K562 (cell line): ENCODE measurements at regions not wholly inside any gene's neighbourhood (a gene's known extent, or its start where the extent isn't known, plus 50 kb on each side); places are given as distances from the start of the nearest gene placed in this dataset.

Experiments
- HDAC2 ChIP-seq: fragments of 450-650 bp; IDR thresholded peaks from 2 replicates; pipeline ENCODE4 v1.6.1; 2016; ENCODE audit warnings: mild to moderate bottlenecking
- RB1 ChIP-seq: fragments of 450-650 bp; IDR thresholded peaks from 2 replicates; pipeline ENCODE4 v1.6.1; 2017; ENCODE audit warnings: low read depth, mild to moderate bottlenecking
- TF ChIP-seq, protein P1 (sequence below): fragments of 250-450 bp; sonication (Bioruptor Pico); IDR thresholded peaks from 2 replicates; pipeline ENCODE4 v1.8.0; 2022; ENCODE audit warnings: inconsistent platforms, mild to moderate bottlenecking, moderate library complexity, borderline replicate concordance

DNA sequence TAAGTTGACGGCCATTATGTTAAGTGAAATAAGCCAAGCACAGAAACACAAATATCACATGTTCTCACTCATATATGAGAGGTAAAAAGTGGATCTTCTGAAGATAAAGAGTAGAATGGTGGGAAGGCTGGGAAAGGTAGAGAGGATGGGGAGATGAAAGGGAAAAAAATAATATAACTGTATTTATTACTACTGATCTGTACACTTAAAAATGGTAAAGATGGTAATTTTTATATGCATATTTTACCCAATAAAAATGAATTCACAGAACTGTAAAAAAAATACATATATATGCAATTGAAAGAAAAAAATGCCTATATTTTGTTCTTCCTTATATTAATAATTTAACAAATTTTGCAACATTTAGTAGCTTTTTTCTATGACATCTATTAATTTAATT, 694.4 kb upstream of the MARCKS start:
- TF ChIP-seq HDAC2 (no peak), RB1 (no peak)
- TF ChIP-seq, protein P1, sequence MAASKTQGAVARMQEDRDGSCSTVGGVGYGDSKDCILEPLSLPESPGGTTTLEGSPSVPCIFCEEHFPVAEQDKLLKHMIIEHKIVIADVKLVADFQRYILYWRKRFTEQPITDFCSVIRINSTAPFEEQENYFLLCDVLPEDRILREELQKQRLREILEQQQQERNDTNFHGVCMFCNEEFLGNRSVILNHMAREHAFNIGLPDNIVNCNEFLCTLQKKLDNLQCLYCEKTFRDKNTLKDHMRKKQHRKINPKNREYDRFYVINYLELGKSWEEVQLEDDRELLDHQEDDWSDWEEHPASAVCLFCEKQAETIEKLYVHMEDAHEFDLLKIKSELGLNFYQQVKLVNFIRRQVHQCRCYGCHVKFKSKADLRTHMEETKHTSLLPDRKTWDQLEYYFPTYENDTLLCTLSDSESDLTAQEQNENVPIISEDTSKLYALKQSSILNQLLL (CRISPR knock-in tag), result no peak
